HG03442 (cell line): ENCODE measurements at regions not wholly inside any gene's neighbourhood (a gene's known extent, or its start where the extent isn't known, plus 50 kb on each side); places are given as distances from the start of the nearest gene placed in this dataset.

ENCODE experiments used
- ATAC-seq: cut with Tn5 transposase; IDR thresholded peaks from one replicate; pipeline ENCODE4 v1.9.1; 2021; ENCODE audit warnings: mild to moderate bottlenecking, moderate library complexity; ENCODE audit not compliant: unreplicated experiment

- ATAC-seq, result no peak
Observed at GRCh38 chr19:30674656-30675055, 302.5 kb downstream of the ZNF536 start.

GRCh38 chr19:30673336-30673735, 301.2 kb downstream of the ZNF536 start:
- ATAC-seq, result no peak

DNA sequence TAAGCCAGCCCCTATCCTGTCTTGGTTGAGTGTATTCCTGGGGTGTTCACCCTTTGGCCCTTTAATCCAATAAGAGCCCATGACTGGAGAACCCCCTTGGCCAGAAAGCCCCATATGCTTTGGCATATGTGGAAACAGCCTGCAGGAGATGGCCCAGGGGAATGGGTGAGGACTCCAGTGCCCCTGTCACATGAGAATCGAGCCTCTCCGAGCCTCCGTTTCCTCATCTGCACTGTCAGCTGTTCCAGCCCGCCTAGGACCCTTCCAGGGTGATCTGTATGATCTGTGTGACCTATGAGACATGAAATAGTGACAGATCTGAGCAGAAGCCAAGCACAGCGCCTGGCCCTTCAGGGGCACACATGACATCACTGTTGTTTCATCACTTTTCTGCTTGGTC, 300.7 kb downstream of the ZNF536 start:
- no peak for ATAC-seq

DNA sequence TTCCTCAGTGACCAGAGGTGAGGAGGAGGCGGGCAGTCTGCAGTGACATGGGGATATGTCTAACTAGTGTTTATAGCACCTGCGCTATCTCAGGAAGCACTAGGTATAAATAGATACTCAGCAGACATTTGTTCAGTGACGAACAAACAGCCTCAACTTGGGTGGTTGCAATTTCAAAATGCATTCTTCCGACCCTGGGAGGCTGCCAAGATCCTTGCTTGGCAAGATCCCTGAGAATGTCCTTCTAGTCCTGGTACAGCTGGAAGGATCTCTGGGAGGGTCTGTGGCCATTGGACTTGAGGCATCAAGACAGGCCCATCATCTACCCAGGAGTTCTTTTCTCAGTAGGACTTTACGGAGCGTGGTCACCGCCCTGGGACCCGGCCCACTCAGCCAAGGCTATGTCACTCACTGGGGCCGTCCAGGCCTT, 299.5 kb downstream of the ZNF536 start:
- ATAC-seq, result no peak

DNA sequence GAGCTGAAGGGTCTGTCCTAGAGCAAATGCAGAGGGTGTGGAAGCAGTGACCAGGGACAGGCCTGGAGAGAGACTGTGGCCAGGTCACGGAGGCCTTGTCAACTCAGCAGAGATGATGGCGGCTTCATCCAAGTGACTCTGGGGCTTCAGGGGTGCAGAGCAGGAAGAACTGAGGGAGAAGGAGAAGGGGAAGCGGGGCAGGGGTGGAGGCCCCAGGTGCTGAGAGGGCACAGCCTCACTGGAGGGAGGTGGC, 299.1 kb downstream of the ZNF536 start:
- no peak for ATAC-seq

GRCh38 chr19:30670562-30671366, 298.6 kb downstream of the ZNF536 start:
- no peak for ATAC-seq

DNA sequence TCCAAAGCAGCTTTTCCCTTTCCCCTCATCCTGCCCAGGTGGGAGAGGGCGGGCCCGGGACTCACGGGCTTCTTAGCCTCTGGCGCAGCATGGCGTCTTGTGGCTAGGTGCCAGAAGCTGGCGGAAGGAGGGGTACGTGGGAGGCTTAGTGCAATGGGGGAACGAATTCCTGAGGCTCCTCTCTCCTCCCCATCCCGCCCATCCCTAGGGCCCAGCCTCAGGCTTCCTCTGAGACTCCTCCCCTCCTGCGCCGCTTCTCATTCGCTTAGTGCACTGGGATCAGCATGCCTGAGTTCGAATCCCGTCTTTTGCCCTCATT, 297.8 kb downstream of the ZNF536 start:
- no peak for ATAC-seq

DNA sequence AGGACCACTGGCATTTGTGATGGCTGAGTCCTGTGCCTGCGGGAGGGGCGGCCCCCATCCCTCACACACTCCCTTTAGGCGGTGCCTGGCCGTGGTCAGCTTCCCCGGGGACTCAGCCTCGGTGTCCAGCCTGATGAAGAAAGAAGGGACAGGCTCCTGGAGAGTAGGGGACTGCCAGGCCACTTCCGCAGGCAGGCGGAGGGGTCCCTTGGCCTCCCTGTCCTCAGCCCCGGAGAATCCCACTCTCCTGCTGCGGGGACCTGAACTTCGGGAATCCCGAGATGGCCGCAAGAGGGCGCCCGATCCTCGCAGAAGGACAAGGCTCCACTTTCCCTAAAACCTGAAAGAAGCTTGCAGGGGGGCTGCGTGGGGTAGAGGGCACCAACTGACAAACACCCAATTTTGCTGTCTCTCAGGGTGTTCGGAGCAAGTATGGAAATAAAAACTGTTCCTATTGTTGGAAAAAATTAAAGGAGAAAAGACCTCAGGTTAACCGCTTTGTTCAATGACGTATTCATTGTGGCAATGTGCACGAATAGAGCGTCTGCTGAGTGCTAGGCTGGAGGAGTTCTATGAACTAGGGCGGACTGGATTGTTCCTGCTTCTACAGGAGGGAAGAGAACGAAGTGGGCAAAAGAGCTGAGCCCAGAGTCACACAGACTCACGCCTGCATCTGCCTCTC, 297.3 kb downstream of the ZNF536 start:
- no peak for ATAC-seq

DNA sequence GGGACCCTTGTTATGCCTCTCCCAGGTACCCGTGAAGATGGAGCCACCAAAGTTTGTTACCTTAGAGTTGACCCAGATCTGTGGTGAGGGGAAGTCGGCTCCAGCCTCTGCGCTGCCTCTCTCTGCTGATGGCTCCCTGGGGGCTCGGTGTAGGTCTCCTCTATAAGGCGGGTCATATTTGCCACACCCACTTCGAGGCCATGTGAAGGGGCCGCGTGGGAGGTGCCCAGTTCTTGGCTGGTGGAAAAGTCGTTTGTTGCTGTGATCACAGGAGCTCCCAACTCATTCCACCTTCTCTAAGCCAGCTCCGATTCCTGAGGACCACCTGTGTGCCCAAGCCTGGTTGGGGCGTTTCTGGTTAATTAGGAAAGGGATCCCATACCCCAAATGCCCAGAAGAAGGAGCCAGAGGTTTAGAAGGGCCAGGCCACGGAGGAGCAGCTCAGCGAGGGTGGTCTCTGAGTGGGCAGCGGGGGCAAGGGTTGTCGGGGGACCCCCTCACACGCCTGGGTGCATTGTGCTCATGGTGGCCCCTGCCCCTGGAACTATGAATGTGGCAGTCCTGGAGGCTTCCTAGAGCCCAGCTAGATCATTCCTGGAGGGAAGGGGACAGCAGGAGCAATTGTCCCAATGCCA, 296.5 kb downstream of the ZNF536 start:
- no peak for ATAC-seq

DNA sequence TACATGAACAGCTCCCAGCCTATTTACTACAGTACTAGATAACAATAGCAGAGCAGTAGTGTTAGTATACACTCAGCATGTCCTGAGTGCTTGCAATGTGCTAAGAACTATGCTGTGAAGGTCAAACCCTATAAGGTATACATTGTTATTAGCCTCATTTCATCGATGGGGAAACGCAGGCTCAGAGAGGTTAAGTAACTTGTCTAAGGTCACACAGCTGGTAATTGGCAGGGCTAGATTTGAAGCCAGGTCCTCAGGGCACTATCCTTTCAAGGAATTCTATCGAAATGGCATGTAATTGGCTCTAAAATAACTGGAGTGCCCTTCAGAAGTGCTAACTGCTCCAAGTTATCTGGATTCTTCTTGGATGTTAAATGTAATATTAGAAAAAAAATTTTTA, 295.6 kb downstream of the ZNF536 start:
- no peak for ATAC-seq

DNA sequence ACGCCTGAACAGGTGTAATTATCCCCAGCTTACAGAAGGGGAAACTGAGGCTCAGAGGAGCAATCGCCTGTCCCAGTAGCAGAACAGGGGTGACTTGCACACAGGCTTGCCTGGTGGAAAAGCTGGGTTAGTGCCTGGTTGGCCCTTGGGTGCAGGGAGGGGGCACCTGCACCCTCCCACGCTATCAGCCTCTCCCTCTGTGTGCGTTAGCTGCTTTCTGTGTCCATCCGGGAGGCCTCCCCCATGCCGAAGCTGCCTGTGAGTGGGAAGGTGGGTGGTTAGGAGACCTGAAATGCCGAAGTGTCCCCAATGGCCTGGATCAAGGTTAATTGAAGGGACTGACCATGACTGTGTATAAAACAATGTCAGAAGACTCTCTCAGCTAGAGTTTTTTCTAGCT, 295.0 kb downstream of the ZNF536 start:
- no peak for ATAC-seq

DNA sequence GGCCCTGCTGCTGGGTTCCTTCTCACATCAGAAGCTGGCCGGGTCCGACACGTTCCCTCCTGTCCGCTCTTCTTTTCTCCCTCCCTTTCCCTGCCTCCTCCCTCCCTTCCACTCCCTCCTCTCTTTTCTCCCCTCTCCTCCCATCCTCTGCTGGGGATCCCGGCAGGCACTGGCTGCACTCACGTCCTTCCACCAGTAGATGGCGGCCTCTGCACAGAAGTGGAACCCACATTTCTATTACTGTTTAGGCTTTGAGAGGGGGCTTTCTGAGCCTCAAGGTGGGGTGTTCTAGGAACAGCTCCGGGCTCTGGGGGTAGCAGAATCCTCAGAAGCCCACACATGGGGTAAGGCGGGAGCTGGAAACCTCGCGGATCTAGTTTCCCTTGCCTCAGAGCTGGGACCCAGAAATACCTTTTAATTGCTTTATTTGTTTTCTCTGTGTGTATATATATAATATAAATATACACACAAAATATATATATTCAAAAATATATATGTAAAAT, 294.2 kb downstream of the ZNF536 start:
- no peak for ATAC-seq

DNA sequence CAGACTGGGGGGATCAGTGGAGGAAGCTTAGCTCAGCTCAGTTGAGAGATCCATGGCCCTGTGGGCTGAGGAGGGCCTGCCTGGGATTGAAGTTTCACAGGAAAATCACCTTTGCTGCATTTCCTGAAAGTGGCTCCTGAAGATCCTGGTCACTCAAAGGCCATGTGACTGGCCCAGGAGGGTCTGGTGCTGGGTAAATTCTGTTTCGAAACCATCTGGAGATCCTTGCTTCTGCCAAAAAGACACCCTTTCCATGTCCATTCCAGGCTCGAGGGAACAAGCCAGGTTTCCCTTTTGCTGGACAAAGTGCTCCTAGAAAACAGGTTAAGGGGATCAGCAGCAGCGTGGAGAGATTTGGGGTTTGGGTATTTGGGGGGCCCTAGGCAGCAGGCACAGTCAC, 293.3 kb downstream of the ZNF536 start:
- ATAC-seq, result no peak

- no peak for ATAC-seq
Observed at GRCh38 chr19:30663611-30664174, 291.5 kb downstream of the ZNF536 start.

DNA sequence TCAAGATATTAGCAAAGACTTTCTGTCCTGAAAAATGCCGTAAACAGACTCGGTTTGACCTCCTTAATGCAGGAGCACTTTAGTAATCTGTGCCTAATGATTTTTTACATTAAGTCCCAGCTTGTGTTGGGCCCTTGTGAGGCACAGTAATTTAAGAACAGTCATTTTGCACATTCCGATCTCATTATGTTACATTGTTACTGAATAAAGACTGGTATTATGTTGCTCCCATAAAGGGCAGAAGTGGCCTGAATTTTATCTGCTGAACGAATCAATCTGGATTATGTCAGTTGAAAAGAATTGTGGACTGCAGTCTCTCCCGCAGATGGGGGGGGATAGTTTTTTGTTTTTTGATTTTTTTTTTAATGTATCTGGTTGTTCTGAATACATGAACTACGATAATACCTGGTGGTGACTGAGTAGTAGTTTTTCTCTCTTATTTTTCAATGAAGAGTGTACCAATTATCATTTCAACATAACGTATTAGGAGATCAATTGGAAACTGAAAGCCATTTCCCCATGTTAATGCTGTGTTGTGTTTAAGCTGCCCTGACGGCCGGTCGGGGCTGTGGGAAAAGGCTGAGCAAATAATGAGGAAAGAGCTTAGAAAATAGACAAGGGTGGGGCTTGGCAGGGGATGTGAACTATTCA, 290.2 kb downstream of the ZNF536 start:
- ATAC-seq, result no peak

- no peak for ATAC-seq
Observed at GRCh38 chr19:30659638-30660037, 287.5 kb downstream of the ZNF536 start.

DNA sequence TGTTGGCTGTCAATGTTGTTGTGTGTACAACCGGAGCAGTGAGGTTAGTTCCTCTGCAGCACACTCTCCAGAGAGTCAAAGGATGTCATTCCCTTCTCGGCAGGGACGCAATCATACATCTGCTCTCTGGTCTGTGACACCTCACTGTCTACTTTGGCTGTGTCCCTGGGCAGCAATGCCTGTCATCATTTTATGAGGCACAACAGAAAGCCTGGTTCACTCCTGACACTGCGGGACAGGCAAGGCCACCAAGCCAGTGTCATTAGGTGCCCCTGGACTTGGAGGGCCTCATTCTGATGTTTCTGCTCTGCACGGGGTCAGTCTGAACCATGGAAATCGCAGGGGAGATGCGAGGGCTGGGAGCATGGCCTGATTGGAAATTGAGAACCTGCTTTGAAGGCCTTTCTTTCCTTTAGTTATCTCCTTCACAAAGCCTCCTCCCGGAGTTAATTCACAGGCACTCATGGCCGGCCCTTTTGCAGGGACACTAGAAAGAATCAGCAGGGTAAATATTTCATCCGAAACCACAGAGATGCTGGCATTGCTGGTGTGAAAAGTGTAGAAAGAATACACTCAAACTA, 284.4 kb downstream of the ZNF536 start:
- no peak for ATAC-seq

- ATAC-seq, result no peak
Observed at GRCh38 chr19:30653646-30654386, 281.6 kb downstream of the ZNF536 start.

- ATAC-seq, result no peak
Observed at GRCh38 chr19:30652751-30653150, 280.6 kb downstream of the ZNF536 start.

- no peak for ATAC-seq
Observed at GRCh38 chr19:30651691-30652090, 279.5 kb downstream of the ZNF536 start.
